Caco-2 (cell line): ENCODE measurements at regions not wholly inside any gene's neighbourhood (a gene's known extent, or its start where the extent isn't known, plus 50 kb on each side); places are given as distances from the start of the nearest gene placed in this dataset.

ENCODE experiments used
- BruUV-seq: library from RNA; stranded (reverse); fragments of 400-500 nt; replicated peaks from 2 replicates; lab custom pipeline; 2021; lab: Mats Ljungman, UMichigan
- CTCF ChIA-PET: fragments of 300-600 bp; sonication (Branson Sonifier 250); formaldehyde crosslinking; loops from one replicate; lab custom pipeline; 2022; ENCODE audit warnings: antibody characterized with exemption; lab: Charles Lee
- POLR2A ChIA-PET: fragments of 300-600 bp; sonication (Branson Sonifier 250); formaldehyde crosslinking; loops from one replicate; lab custom pipeline; 2022; ENCODE audit warnings: antibody characterized with exemption; lab: Charles Lee
- DNase-seq, 2 experiments: peaks; one replicate each; pipeline versions ENCODE4 v3.0.0 to v3.0.0-alpha.2; 2020 to 2022
- H3K27me3 ChIP-seq: replicated peaks from 2 replicates; pipeline ENCODE4 v1.6.0; 2011; ENCODE audit warnings: low read length; ENCODE audit not compliant: control insufficient read depth, insufficient read depth
- H3K36me3 ChIP-seq: 2 replicates; pipeline ENCODE4 v1.5.1; 2011; ENCODE audit warnings: low read length; ENCODE audit not compliant: control insufficient read depth, insufficient read depth
- H3K4me1 ChIP-seq: fragments of 250-450 bp; sonication (Bioruptor Pico); 2 replicates; pipeline ENCODE4 v1.5.1; 2020; ENCODE audit warnings: mild to moderate bottlenecking
- H3K4me3 ChIP-seq: 2 replicates; pipeline ENCODE4 v1.5.1; 2011; ENCODE audit warnings: low read depth, mild to moderate bottlenecking, control low read depth, low read length
- H3K9me3 ChIP-seq: fragments of 250-450 bp; sonication (Bioruptor Pico); 2 replicates; pipeline ENCODE4 v1.5.1; 2020; ENCODE audit warnings: mild to moderate bottlenecking, moderate library complexity
- H3K27ac Mint-ChIP-seq: one replicate; pipeline ENCODE4 v1.8.0; 2022; ENCODE audit warnings: mixed read lengths; ENCODE audit not compliant: unreplicated experiment
- H3K27me3 Mint-ChIP-seq: one replicate; pipeline ENCODE4 v1.8.0; 2022; ENCODE audit warnings: mixed read lengths; ENCODE audit not compliant: insufficient read depth, unreplicated experiment
- H3K36me3 Mint-ChIP-seq: one replicate; pipeline ENCODE4 v1.8.0; 2022; ENCODE audit warnings: mild to moderate bottlenecking, mixed read lengths; ENCODE audit not compliant: insufficient read depth, unreplicated experiment
- H3K4me1 Mint-ChIP-seq: one replicate; pipeline ENCODE4 v1.8.0; 2022; ENCODE audit warnings: low read depth, mixed read lengths; ENCODE audit not compliant: unreplicated experiment
- H3K4me3 Mint-ChIP-seq: one replicate; pipeline ENCODE4 v1.8.0; 2022; ENCODE audit warnings: mild to moderate bottlenecking, moderate library complexity, mixed read lengths; ENCODE audit not compliant: unreplicated experiment
- H3K9me3 Mint-ChIP-seq: one replicate; pipeline ENCODE4 v1.8.0; 2022; ENCODE audit warnings: mixed read lengths; ENCODE audit not compliant: unreplicated experiment
- intact Hi-C: fragments of 100-400 bp; cut with micrococcal nuclease; formaldehyde crosslinking; loops from one replicate; pipeline ENCODE4 v1.10.0; 2022; ENCODE audit not compliant: unreplicated experiment
- TF ChIP-seq, protein P1 (sequence below), 2 experiments: fragments of 200-600 bp in 1 of 2; IDR thresholded peaks; 1 replicate in 1 of 2; 2 replicates in 1 of 2; pipeline versions ENCODE4 v1.5.1 to v1.8.0; 2011 to 2022; ENCODE audit warnings: antibody characterized with exemption in 1 of 2, control low read depth in 1 of 2, inconsistent platforms in 1 of 2, low read depth in 1 of 2, low read length in 1 of 2, mild to moderate bottlenecking in 1 of 2, moderate library complexity in 1 of 2; ENCODE audit not compliant: insufficient read depth in 1 of 2, severe bottlenecking in 1 of 2, unreplicated experiment in 1 of 2

DNA sequence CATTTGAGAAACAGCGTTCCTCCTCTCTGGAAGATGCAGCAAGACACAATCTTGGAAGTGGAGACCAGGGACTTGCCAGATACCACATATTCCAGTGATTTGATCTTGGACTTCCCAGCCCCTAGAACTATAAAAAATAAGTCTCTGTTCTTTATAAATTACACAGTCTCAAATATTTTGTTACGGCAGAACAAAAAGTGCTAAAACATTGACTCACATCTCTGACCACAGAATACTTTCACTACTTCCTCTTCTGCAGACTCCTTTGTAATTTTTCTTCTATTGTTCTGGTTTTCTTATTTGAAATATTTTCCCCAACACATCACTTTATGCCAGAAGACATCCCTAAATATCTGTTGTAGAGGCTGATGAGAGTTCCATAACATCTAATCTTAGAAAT is 706.1 kb upstream of the CDH18 start:
- TF ChIP-seq, protein P1, sequence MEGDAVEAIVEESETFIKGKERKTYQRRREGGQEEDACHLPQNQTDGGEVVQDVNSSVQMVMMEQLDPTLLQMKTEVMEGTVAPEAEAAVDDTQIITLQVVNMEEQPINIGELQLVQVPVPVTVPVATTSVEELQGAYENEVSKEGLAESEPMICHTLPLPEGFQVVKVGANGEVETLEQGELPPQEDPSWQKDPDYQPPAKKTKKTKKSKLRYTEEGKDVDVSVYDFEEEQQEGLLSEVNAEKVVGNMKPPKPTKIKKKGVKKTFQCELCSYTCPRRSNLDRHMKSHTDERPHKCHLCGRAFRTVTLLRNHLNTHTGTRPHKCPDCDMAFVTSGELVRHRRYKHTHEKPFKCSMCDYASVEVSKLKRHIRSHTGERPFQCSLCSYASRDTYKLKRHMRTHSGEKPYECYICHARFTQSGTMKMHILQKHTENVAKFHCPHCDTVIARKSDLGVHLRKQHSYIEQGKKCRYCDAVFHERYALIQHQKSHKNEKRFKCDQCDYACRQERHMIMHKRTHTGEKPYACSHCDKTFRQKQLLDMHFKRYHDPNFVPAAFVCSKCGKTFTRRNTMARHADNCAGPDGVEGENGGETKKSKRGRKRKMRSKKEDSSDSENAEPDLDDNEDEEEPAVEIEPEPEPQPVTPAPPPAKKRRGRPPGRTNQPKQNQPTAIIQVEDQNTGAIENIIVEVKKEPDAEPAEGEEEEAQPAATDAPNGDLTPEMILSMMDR (IDR thresholded peaks at IDR 0.05; ENCODE audit: insufficient read depth in 1 of 2, low read depth in 1 of 2, low read length in 1 of 2, severe bottlenecking in 1 of 2, unreplicated experiment in 1 of 2): no peak
- Mint-ChIP-seq H3K36me3 (no peaks in the 10 kb centered on the region), H3K27me3 (peaks cover under 1% of the 10 kb centered on the region), H3K9me3 (no peaks in the 10 kb centered on the region), H3K27ac (no peak overlapping the region), H3K4me1 (no peaks in the 10 kb centered on the region), H3K4me3 (no peak overlapping the region)
- no peaks in the 10 kb centered on the region for H3K27me3 ChIP-seq
- no peaks in the 10 kb centered on the region for H3K9me3 ChIP-seq
- no peaks in the 10 kb centered on the region for H3K4me1 ChIP-seq
- ChIA-PET POLR2A (no interaction called here), CTCF (no interaction called here)
- no peak for DNase-seq
- no peaks in the 10 kb centered on the region for H3K36me3 ChIP-seq
- no peak overlapping the region for H3K4me3 ChIP-seq
- no TSS peak for BruUV-seq
- intact Hi-C loops: no loop called here

DNA sequence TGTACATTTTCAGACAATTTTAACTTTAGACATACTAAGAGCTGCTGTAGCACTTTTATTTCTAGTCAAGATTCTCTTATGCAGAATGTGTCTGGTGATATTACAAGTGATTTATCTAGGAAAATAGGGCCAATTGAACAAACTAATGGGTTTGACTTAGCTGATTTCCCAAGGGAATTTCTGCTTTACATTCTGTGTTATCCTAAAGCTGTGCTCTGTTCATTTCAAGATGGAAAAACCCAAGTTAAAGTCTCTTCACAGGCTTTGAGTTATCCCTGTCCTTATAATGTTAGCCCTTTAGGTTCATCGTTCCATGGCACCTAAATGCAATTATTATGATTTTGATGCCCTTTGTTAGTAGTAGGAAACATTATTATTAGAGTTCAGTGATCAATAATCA is 704.9 kb upstream of the CDH18 start:
- Histone ChIP-seq H3K4me3 (no peak overlapping the region), H3K4me1 (no peaks in the 10 kb centered on the region), H3K27me3 (no peaks in the 10 kb centered on the region), H3K9me3 (no peaks in the 10 kb centered on the region), H3K36me3 (no peaks in the 10 kb centered on the region)
- Mint-ChIP-seq H3K4me1 (no peaks in the 10 kb centered on the region), H3K36me3 (no peaks in the 10 kb centered on the region), H3K9me3 (no peaks in the 10 kb centered on the region), H3K27ac (no peak overlapping the region), H3K4me3 (no peak overlapping the region), H3K27me3 (peaks cover 9% of the 10 kb centered on the region)
- POLR2A ChIA-PET: no interaction called here
- no TSS peak for BruUV-seq
- TF ChIP-seq, protein P1 (IDR thresholded peaks at IDR 0.05; ENCODE audit: insufficient read depth in 1 of 2, low read depth in 1 of 2, low read length in 1 of 2, severe bottlenecking in 1 of 2, unreplicated experiment in 1 of 2): no peak
- CTCF ChIA-PET: no interaction called here
- no peak for DNase-seq
- intact Hi-C loops: no loop called here

DNA sequence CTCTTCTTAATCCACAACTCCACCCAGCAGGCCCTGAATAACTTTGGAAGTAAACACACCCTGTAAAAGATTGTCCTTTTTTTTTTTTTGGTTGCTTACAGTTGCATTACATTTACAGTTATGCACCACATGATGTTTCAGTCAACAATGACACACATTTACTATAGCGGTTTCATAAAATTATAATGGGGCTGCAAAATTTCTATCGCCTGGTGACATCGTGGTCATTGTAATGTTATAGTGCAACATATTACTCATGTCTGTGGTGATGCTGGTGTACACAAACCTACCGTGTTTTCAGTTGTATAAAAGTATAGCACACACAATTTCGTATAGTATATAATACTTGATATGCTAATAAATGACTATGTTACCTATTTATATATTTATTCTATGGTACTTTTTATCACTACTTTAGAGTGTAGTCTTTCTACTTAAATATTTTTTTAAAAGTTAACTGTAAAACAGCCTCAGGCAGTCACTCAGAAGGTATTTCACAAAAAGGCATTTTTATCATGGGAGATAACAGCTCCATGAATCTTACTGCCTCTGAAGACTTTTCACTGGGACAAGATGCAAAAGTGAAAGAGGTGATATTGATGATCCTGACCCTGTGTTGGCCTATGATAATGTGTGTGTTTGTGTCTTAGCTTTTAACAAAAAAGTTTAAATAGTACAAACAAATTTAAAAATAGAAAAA is 695.4 kb upstream of the CDH18 start:
- Mint-ChIP-seq H3K4me1 (no peaks in the 10 kb centered on the region), H3K27me3 (peaks cover 4% of the 10 kb centered on the region), H3K4me3 (no peak overlapping the region), H3K9me3 (no peaks in the 10 kb centered on the region), H3K27ac (no peak overlapping the region), H3K36me3 (no peaks in the 10 kb centered on the region)
- H3K36me3 ChIP-seq: no peaks in the 10 kb centered on the region
- ChIA-PET POLR2A (no interaction called here), CTCF (no interaction called here)
- no peaks in the 10 kb centered on the region for H3K27me3 ChIP-seq
- no peak overlapping the region for H3K4me3 ChIP-seq
- H3K9me3 ChIP-seq: no peaks in the 10 kb centered on the region
- no peaks in the 10 kb centered on the region for H3K4me1 ChIP-seq
- no peak for DNase-seq
- no TSS peak for BruUV-seq
- TF ChIP-seq, protein P1 (IDR thresholded peaks at IDR 0.05; ENCODE audit: insufficient read depth in 1 of 2, low read depth in 1 of 2, low read length in 1 of 2, severe bottlenecking in 1 of 2, unreplicated experiment in 1 of 2): no peak
- intact Hi-C loops: no loop called here
